OCI-LY7 (cell line): ENCODE measurements at regions not wholly inside any gene's neighbourhood (a gene's known extent, or its start where the extent isn't known, plus 50 kb on each side); places are given as distances from the start of the nearest gene placed in this dataset.

Experiments
- CTCF ChIP-seq: fragments of 200-600 bp; sonication (generic); conservative IDR thresholded peaks from 2 replicates; pipeline ENCODE4 v1.5.1; 2014; ENCODE audit warnings: mild to moderate bottlenecking, antibody characterized with exemption, low read length, moderate library complexity, mixed read lengths
- EZH2phosphoT487 ChIP-seq: fragments of 200-600 bp; sonication (generic); IDR thresholded peaks from 2 replicates; pipeline ENCODE4 v1.6.1; 2018; ENCODE audit warnings: low read depth, borderline replicate concordance, mild to moderate bottlenecking, mixed run types, antibody characterized with exemption, low read length, moderate library complexity, mixed read lengths

GRCh38 chr5:33235304-33235703, 205.5 kb upstream of the TARS1 start:
- TF ChIP-seq EZH2phosphoT487 (no peak), CTCF (no peak)
